Naive B cell (primary cell): ENCODE measurements at regions not wholly inside any gene's neighbourhood (a gene's known extent, or its start where the extent isn't known, plus 50 kb on each side); places are given as distances from the start of the nearest gene placed in this dataset.

Source experiments
- ATAC-seq, 2 donors: fragments of 150-1000 bp; cut with Tn5 transposase; 2 replicates each; pipeline ENCODE4 v1.10.0; 2021; ENCODE audit warnings: low read depth in 2 of 2, mild to moderate bottlenecking in 2 of 2, moderate library complexity in 2 of 2
- DNase-seq: peaks from one replicate; pipeline ENCODE4 v3.0.0; 2022
- H3K27ac Mint-ChIP-seq, 6 donors: one replicate each; pipeline ENCODE4 v1.8.0; 2020 to 2022; ENCODE audit warnings: mild to moderate bottlenecking in 6 of 6, mixed read lengths in 6 of 6, moderate library complexity in 5 of 6, inconsistent platforms in 2 of 6
- H3K27me3 Mint-ChIP-seq, 3 donors: one replicate each; pipeline ENCODE4 v1.8.0; 2021 to 2022; ENCODE audit warnings: mixed read lengths in 3 of 3, mild to moderate bottlenecking in 1 of 3
- H3K36me3 Mint-ChIP-seq, 2 donors: one replicate each; pipeline ENCODE4 v1.8.0; 2020 to 2022; ENCODE audit warnings: mixed read lengths in 2 of 2, inconsistent platforms in 1 of 2, mild to moderate bottlenecking in 1 of 2
- H3K4me1 Mint-ChIP-seq, 3 donors: one replicate each; pipeline ENCODE4 v1.8.0; 2020 to 2022; ENCODE audit warnings: mixed read lengths in 3 of 3, inconsistent platforms in 1 of 3, mild to moderate bottlenecking in 1 of 3, moderate library complexity in 1 of 3
- H3K4me3 Mint-ChIP-seq, 8 donors: one replicate each; pipeline ENCODE4 v1.8.0; 2020 to 2022; ENCODE audit warnings: mild to moderate bottlenecking in 8 of 8, mixed read lengths in 8 of 8, moderate library complexity in 8 of 8, inconsistent platforms in 2 of 8
- H3K9me3 Mint-ChIP-seq, 7 donors: one replicate each; pipeline ENCODE4 v1.8.0; 2020 to 2022; ENCODE audit warnings: mixed read lengths in 7 of 7, mild to moderate bottlenecking in 5 of 7, inconsistent platforms in 2 of 7, moderate library complexity in 1 of 7

DNA sequence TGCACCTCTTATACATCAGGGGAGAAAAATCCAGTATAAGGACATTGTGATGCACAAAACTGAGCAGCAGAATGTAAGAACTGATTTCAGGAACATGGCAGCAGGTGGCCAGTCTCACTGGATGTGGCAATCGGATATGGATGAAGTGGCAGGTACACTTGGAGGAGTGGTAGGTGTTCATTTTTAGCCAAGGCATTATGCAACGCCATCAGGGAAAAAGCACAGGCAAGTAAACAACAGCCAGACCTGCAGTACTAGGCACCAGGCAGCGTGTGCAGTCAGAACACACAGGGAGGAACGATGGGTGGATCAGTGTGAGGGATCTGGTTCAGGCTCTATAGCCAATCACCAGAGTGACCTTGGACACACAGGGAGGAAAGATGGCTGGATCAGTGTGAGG is 77.4 kb upstream of the GCFC2 start:
- Mint-ChIP-seq H3K27me3 (peaks cover 0 to 16% (median 5%) of the 10 kb centered on the region in 3 donors), H3K4me3 (no peak overlapping the region)
- ATAC-seq, result no peak

DNA sequence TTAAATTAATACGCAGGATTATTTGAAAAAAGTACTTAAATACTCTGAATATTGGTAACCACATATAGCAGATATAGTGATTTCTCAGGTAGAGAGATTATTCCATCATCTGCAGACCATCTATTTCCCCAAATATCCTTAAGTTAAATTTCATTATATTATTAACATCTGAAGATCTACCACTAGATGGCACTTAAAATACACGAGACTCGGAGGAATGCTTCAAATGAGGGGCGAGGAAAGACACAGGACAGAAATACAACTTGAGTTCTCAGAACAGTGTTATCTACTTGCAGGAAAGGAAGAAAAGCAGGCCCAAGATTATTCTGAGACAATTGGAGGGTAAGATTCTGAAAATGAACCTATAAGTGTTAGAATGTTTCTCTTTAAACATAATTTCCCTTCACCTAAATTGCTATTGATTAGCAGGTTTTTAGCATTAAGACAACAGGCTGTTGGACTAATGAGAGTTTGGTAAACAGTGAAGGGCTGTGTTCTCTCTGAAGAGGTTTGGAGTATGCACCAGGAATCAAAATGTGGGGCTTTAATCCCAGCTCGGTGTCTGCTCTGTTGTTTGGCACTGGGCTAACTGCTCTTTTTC is 76.9 kb upstream of the GCFC2 start:
- ATAC-seq (no peak), DNase-seq (no peak)
- H3K36me3 Mint-ChIP-seq, result no peaks in the 10 kb centered on the region

More for the DNA sequence above, 77.4 kb upstream of the GCFC2 start:
- Mint-ChIP-seq H3K27ac (no peak overlapping the region), H3K4me1 (peaks cover 0 to 5% (median 0%) of the 10 kb centered on the region in 3 donors), H3K9me3 (peaks cover 0 to 2% (median 0%) of the 10 kb centered on the region in 7 donors), H3K36me3 (no peaks in the 10 kb centered on the region)
- no peak for DNase-seq

GRCh38 chr2:75775311-75775823 is 64.7 kb upstream of the GCFC2 start:
- no peak for DNase-seq
- peaks cover 0 to 5% (median 0%) of the 10 kb centered on the region in 7 donors for H3K9me3 Mint-ChIP-seq
- peaks cover 30 to 50% (median 33%) of the 10 kb centered on the region in 3 donors for H3K27me3 Mint-ChIP-seq
- no peak for ATAC-seq
- H3K27ac Mint-ChIP-seq, result no peak overlapping the region
- peaks cover 0 to 5% of the 10 kb centered on the region in 2 donors for H3K36me3 Mint-ChIP-seq
- H3K4me1 Mint-ChIP-seq, result no peaks in the 10 kb centered on the region
- H3K4me3 Mint-ChIP-seq, result no peak overlapping the region

More for the DNA sequence above, 76.9 kb upstream of the GCFC2 start:
- no peak overlapping the region for H3K27ac Mint-ChIP-seq
- peaks cover 0 to 16% (median 5%) of the 10 kb centered on the region in 3 donors for H3K27me3 Mint-ChIP-seq
- peaks cover 0 to 5% (median 0%) of the 10 kb centered on the region in 3 donors for H3K4me1 Mint-ChIP-seq
- H3K9me3 Mint-ChIP-seq, result peaks cover 0 to 2% (median 0%) of the 10 kb centered on the region in 7 donors
- no peak overlapping the region for H3K4me3 Mint-ChIP-seq

GRCh38 chr2:75772908-75773630 is 62.4 kb upstream of the GCFC2 start:
- Mint-ChIP-seq H3K36me3 (peaks cover 0 to 5% of the 10 kb centered on the region in 2 donors), H3K4me3 (no peak overlapping the region), H3K9me3 (peaks cover 0 to 5% (median 0%) of the 10 kb centered on the region in 7 donors), H3K4me1 (no peaks in the 10 kb centered on the region), H3K27me3 (peaks cover 31 to 51% (median 43%) of the 10 kb centered on the region in 3 donors), H3K27ac (no peak overlapping the region)
- ATAC-seq (no peak), DNase-seq (no peak)

- Mint-ChIP-seq H3K4me3 (no peak overlapping the region), H3K9me3 (peaks cover 0 to 8% (median 3%) of the 10 kb centered on the region in 7 donors), H3K27me3 (peaks cover 26 to 48% (median 39%) of the 10 kb centered on the region in 3 donors), H3K36me3 (no peaks in the 10 kb centered on the region), H3K27ac (no peak overlapping the region), H3K4me1 (no peaks in the 10 kb centered on the region)
- ATAC-seq, result no peak
- no peak for DNase-seq
These were observed 55.1 kb upstream of the GCFC2 start for GRCh38 chr2:75765798-75766197.

GRCh38 chr2:75764611-75765010 is 53.9 kb upstream of the GCFC2 start:
- peaks cover 22 to 38% (median 34%) of the 10 kb centered on the region in 3 donors for H3K27me3 Mint-ChIP-seq
- peaks cover 0 to 8% (median 3%) of the 10 kb centered on the region in 7 donors for H3K9me3 Mint-ChIP-seq
- no peak for ATAC-seq
- DNase-seq, result no peak
- no peak overlapping the region for H3K27ac Mint-ChIP-seq
- no peaks in the 10 kb centered on the region for H3K4me1 Mint-ChIP-seq
- no peaks in the 10 kb centered on the region for H3K36me3 Mint-ChIP-seq
- no peak overlapping the region for H3K4me3 Mint-ChIP-seq
